Epithelial cell of proximal tubule (primary cell): ENCODE measurements at regions not wholly inside any gene's neighbourhood (a gene's known extent, or its start where the extent isn't known, plus 50 kb on each side); places are given as distances from the start of the nearest gene placed in this dataset.
"Not testable (repeated sequence)": the region's sequence is repeated elsewhere in the genome, so short reads cannot be mapped to it uniquely, and the experiment has no call there.

Experiments
- DNase-seq: peaks from one replicate; pipeline ENCODE4 v3.0.0-alpha.2; 2011; ENCODE audit warnings: low read depth
- H3K4me3 ChIP-seq: 2 replicates; pipeline ENCODE4 v1.5.1; 2011; ENCODE audit warnings: low read depth, mild to moderate bottlenecking, low read length
- TF ChIP-seq, protein P1 (sequence below): conservative IDR thresholded peaks from 2 replicates; pipeline ENCODE4 v1.5.1; 2012; ENCODE audit warnings: low read depth, mild to moderate bottlenecking, low read length

DNA sequence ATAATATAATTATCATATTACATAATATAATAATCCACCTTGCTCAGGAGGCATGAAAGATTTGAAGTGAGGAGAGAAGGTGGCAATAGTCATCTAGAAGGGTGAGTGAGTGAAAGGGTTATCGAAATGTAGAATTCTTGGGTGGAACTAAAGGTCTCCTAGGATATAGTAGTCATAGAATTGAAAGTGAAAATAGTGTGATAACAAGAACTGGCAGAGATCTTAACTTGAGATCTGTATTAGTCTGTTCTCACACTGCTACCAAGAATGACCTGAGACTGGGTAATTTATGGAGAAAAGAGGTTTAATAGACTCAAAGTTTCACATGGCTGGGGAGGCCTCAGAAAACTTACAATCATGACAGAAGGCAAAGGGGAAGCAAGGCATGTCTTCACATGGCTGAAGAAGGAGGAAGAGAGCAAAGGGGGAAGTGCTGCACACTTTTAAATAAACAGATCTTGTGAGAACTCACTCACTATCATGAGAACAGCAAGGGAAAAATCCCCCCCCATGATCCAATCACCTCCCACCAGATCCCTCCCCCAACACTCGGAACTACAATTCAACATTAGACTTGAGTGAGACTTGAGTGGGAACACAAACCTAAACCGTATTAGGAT is 351.5 kb downstream of the NR4A2 start:
- no peak overlapping the region for H3K4me3 ChIP-seq
- TF ChIP-seq, protein P1, sequence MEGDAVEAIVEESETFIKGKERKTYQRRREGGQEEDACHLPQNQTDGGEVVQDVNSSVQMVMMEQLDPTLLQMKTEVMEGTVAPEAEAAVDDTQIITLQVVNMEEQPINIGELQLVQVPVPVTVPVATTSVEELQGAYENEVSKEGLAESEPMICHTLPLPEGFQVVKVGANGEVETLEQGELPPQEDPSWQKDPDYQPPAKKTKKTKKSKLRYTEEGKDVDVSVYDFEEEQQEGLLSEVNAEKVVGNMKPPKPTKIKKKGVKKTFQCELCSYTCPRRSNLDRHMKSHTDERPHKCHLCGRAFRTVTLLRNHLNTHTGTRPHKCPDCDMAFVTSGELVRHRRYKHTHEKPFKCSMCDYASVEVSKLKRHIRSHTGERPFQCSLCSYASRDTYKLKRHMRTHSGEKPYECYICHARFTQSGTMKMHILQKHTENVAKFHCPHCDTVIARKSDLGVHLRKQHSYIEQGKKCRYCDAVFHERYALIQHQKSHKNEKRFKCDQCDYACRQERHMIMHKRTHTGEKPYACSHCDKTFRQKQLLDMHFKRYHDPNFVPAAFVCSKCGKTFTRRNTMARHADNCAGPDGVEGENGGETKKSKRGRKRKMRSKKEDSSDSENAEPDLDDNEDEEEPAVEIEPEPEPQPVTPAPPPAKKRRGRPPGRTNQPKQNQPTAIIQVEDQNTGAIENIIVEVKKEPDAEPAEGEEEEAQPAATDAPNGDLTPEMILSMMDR: no peak
- no peak for DNase-seq

DNA sequence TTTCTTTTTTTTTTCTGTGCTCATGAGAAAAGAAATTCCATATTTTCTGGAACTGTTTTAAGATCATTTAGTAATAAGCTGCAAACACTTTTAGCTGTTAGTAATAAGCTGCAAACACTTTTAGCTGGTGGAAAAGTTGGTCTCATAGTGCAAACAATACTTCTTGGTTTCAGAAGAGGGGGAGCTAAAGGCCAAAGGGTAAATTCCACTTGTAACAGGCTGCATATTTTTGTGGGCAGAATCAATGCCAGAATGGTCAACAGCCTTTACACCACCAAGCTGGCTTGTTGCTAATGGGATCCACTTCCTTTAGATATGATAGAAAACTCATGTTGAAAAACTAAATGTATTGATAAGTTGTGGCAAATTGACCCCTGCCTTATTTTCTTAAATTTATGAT is 356.8 kb downstream of the NR4A2 start:
- no peak for DNase-seq
- TF ChIP-seq, protein P1: no peak
- no peak overlapping the region for H3K4me3 ChIP-seq

DNA sequence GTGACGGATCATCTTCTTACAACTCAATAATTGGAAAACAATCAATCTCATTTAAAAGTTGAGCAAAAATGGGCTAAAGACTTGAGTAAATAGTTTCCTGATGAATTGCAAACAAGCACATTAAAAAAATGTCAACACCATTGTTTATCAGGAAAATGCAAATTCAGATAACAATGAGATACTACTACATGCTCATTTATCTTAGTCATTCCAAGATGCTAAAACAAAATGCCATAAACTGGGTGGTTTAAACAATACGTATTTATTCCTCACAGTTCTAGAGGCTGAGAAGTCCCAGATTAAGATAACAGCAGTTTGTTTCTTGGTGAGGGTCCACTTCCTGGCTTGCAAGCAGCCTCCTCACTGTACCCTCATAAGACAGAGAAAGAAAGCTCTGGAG is 359.6 kb downstream of the NR4A2 start:
- no peak for DNase-seq
- H3K4me3 ChIP-seq: no peak overlapping the region
- TF ChIP-seq, protein P1: no peak

DNA sequence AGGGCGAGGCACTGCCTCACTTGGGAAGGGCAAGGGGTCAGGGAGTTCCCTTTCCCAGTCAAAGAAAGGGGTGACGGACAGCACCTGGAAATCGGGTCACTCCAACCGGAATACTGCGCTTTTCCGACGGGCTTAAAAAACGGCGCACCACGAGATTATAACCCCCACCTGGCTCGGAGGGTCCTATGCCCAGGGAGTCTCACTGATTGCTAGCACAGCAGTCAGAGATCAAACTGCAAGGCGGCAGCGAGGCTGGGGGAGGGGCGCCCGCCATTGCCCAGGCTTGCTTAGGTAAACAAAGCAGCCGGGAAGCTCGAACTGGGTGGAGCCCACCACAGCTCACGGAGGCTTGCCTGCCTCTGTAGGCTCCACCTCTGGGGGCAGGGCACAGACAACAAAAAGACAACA is 366.5 kb downstream of the NR4A2 start:
- not testable (repeated sequence) for DNase-seq, H3K4me3 ChIP-seq

DNA sequence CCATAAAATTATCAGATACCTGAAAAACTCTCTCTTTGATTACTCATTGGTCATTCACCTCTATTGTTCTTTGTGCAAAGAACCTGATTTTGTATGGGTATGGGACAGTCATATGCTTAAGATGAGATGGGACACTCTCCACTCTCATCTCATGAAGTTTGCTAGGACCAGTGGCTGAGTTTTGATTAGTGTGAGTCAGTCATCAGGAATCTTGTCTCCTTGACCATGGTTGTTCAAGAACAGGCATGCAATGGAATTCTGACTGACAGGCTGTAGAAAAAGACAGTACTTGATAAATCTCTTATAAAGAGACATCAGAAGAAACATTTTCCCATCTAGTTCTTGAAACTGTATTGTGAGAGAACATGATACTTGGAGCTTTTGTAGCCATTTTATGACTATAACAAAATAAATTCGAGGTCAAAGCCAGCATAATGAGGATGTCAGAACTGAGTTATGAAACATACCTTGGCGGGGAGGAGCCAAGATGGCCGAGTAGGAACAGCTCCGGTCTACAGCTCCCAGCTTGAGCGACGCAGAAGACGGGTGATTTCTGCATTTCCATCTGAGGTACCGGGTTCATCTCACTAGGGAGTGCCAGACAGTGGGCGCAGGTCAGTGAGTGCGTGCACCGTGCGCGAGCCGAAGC is 367.0 kb downstream of the NR4A2 start:
- H3K4me3 ChIP-seq: no peak overlapping the region
- TF ChIP-seq, protein P1: no peak
- no peak for DNase-seq

DNA sequence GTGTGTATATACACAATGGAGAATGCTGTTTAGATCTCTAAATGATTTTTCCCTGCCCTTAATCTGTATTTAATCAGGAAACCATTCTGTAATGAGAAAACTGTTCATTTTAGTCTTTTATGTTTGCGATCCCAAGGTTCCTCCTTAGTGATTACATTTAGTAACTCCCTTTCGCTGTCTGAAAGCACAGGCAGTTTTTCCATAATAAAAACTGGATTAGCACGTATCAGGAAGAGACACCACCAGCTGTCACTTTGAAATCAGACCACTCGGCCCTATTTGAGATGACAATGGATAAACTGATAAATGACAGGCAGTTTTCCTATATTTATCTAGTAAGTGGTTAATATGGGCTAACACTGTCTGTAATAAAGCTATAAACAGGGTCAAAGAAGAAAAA is 370.9 kb downstream of the NR4A2 start:
- DNase-seq: no peak
- no peak overlapping the region for H3K4me3 ChIP-seq
- TF ChIP-seq, protein P1: no peak

DNA sequence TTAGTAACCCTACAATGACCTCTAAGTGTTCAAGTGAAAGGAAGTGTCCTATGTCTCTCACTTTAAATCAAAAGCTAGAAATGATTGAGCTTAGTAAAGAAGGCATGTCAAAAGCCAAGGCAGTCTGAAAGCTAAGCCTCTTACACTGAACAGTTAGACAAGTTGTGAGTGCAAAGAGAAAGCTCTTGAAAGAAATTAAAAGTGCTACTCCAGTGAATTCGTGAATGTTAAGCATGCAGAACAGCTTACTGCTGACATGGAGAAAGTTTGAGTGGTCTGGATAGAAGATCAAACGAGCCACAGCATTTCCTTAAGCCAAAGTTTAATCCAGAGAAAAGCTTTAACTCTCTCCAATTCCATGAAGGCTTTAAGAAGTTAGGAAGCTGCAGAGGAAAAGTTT is 373.7 kb downstream of the NR4A2 start:
- TF ChIP-seq, protein P1: no peak
- no peak for DNase-seq
- no peak overlapping the region for H3K4me3 ChIP-seq
